Neuron (in vitro differentiated cells): ENCODE measurements at regions not wholly inside any gene's neighbourhood (a gene's known extent, or its start where the extent isn't known, plus 50 kb on each side); places are given as distances from the start of the nearest gene placed in this dataset.
"Not testable (repeated sequence)": the region's sequence is repeated elsewhere in the genome, so short reads cannot be mapped to it uniquely, and the experiment has no call there.

Experiments used
- H2AFZ ChIP-seq: one replicate; pipeline ENCODE4 v1.6.1; 2013; ENCODE audit warnings: low read depth, mild to moderate bottlenecking, inconsistent platforms, low read length, moderate library complexity
- H3K27me3 ChIP-seq: one replicate; pipeline ENCODE4 v1.6.1; 2013; ENCODE audit warnings: low read length; ENCODE audit not compliant: insufficient read depth
- H3K36me3 ChIP-seq: one replicate; pipeline ENCODE4 v1.6.1; 2013; ENCODE audit warnings: low read length; ENCODE audit not compliant: insufficient read depth
- H3K4me1 ChIP-seq: one replicate; pipeline ENCODE4 v1.6.1; 2013; ENCODE audit warnings: low read length; ENCODE audit not compliant: insufficient read depth
- H3K4me3 ChIP-seq: 2 replicates; pipeline ENCODE4 v1.5.1; 2013; ENCODE audit warnings: mild to moderate bottlenecking, low read length, moderate library complexity
- H3K9me3 ChIP-seq: one replicate; pipeline ENCODE4 v1.6.1; 2013; ENCODE audit warnings: low read length

- no peaks in the 10 kb centered on the region for H3K9me3 ChIP-seq
- H3K27me3 ChIP-seq = no peaks in the 10 kb centered on the region
- no peaks in the 10 kb centered on the region for H3K4me1 ChIP-seq
- no peak overlapping the region for H3K4me3 ChIP-seq
- H3K36me3 ChIP-seq = no peaks in the 10 kb centered on the region
- H2AFZ ChIP-seq = no peak overlapping the region
Observed at GRCh38 chr11:82523141-82523540, 210.5 kb downstream of the FAM181B start.

GRCh38 chr11:82521427-82521826 lies 212.2 kb downstream of the FAM181B start:
- H3K27me3 ChIP-seq = no peaks in the 10 kb centered on the region
- no peak overlapping the region for H3K4me3 ChIP-seq
- no peaks in the 10 kb centered on the region for H3K36me3 ChIP-seq
- H3K9me3 ChIP-seq = no peaks in the 10 kb centered on the region
- no peaks in the 10 kb centered on the region for H3K4me1 ChIP-seq
- no peak overlapping the region for H2AFZ ChIP-seq

GRCh38 chr11:82507288-82507687 lies 226.4 kb downstream of the FAM181B start:
- H3K4me1 ChIP-seq = no peaks in the 10 kb centered on the region
- no peaks in the 10 kb centered on the region for H3K9me3 ChIP-seq
- H3K36me3 ChIP-seq = no peaks in the 10 kb centered on the region
- no peaks in the 10 kb centered on the region for H3K27me3 ChIP-seq
- no peak overlapping the region for H3K4me3 ChIP-seq
- no peak overlapping the region for H2AFZ ChIP-seq

- Histone ChIP-seq H3K4me1 (no peaks in the 10 kb centered on the region), H3K9me3 (no peaks in the 10 kb centered on the region), H2AFZ (no peak overlapping the region), H3K27me3 (no peaks in the 10 kb centered on the region), H3K4me3 (no peak overlapping the region), H3K36me3 (no peaks in the 10 kb centered on the region)
Observed at GRCh38 chr11:82505379-82505778, 228.3 kb downstream of the FAM181B start.

GRCh38 chr11:82501174-82501573 lies 232.5 kb downstream of the FAM181B start:
- H3K4me3 ChIP-seq, H3K4me1 ChIP-seq, H3K27me3 ChIP-seq, H3K9me3 ChIP-seq, H2AFZ ChIP-seq, H3K36me3 ChIP-seq: not testable (repeated sequence)

- Histone ChIP-seq H3K4me3 (no peak overlapping the region), H3K27me3 (no peaks in the 10 kb centered on the region), H3K36me3 (no peaks in the 10 kb centered on the region), H2AFZ (no peak overlapping the region), H3K4me1 (no peaks in the 10 kb centered on the region), H3K9me3 (no peaks in the 10 kb centered on the region)
Observed at GRCh38 chr11:82494988-82495432, 238.7 kb downstream of the FAM181B start.

GRCh38 chr11:82474876-82475275 lies 258.8 kb downstream of the FAM181B start:
- Histone ChIP-seq H2AFZ (no peak overlapping the region), H3K4me3 (no peak overlapping the region), H3K27me3 (no peaks in the 10 kb centered on the region), H3K9me3 (no peaks in the 10 kb centered on the region), H3K4me1 (no peaks in the 10 kb centered on the region), H3K36me3 (no peaks in the 10 kb centered on the region)

- Histone ChIP-seq H2AFZ (no peak overlapping the region), H3K9me3 (no peaks in the 10 kb centered on the region), H3K36me3 (no peaks in the 10 kb centered on the region), H3K4me3 (no peak overlapping the region), H3K4me1 (no peaks in the 10 kb centered on the region), H3K27me3 (no peaks in the 10 kb centered on the region)
Observed at GRCh38 chr11:82465481-82465880, 268.2 kb downstream of the FAM181B start.

- H3K9me3 ChIP-seq = no peaks in the 10 kb centered on the region
- no peak overlapping the region for H3K4me3 ChIP-seq
- no peaks in the 10 kb centered on the region for H3K27me3 ChIP-seq
- H3K4me1 ChIP-seq = no peaks in the 10 kb centered on the region
- no peak overlapping the region for H2AFZ ChIP-seq
- H3K36me3 ChIP-seq = no peaks in the 10 kb centered on the region
Observed at GRCh38 chr11:82462608-82463242, 270.9 kb downstream of the FAM181B start.

- Histone ChIP-seq H2AFZ (no peak overlapping the region), H3K4me3 (no peak overlapping the region), H3K9me3 (no peaks in the 10 kb centered on the region), H3K27me3 (no peaks in the 10 kb centered on the region), H3K4me1 (no peaks in the 10 kb centered on the region), H3K36me3 (no peaks in the 10 kb centered on the region)
Observed at GRCh38 chr11:82458761-82459160, 274.9 kb downstream of the FAM181B start.

GRCh38 chr11:82458147-82458546 lies 275.5 kb downstream of the FAM181B start:
- Histone ChIP-seq H2AFZ (no peak overlapping the region), H3K9me3 (no peaks in the 10 kb centered on the region), H3K4me1 (no peaks in the 10 kb centered on the region), H3K27me3 (no peaks in the 10 kb centered on the region), H3K4me3 (no peak overlapping the region), H3K36me3 (no peaks in the 10 kb centered on the region)

- Histone ChIP-seq H3K9me3 (no peaks in the 10 kb centered on the region), H2AFZ (no peak overlapping the region), H3K27me3 (no peaks in the 10 kb centered on the region), H3K4me3 (no peak overlapping the region), H3K4me1 (no peaks in the 10 kb centered on the region), H3K36me3 (no peaks in the 10 kb centered on the region)
Observed at GRCh38 chr11:82450996-82451395, 282.7 kb downstream of the FAM181B start.

- H3K27me3 ChIP-seq = no peaks in the 10 kb centered on the region
- no peaks in the 10 kb centered on the region for H3K9me3 ChIP-seq
- no peaks in the 10 kb centered on the region for H3K36me3 ChIP-seq
- no peak overlapping the region for H2AFZ ChIP-seq
- no peak overlapping the region for H3K4me3 ChIP-seq
- H3K4me1 ChIP-seq = no peaks in the 10 kb centered on the region
Observed at GRCh38 chr11:82406611-82407010, 327.1 kb downstream of the FAM181B start.

- H2AFZ ChIP-seq = no peak overlapping the region
- no peaks in the 10 kb centered on the region for H3K27me3 ChIP-seq
- H3K36me3 ChIP-seq = no peaks in the 10 kb centered on the region
- H3K4me3 ChIP-seq = no peak overlapping the region
- no peaks in the 10 kb centered on the region for H3K9me3 ChIP-seq
- H3K4me1 ChIP-seq = no peaks in the 10 kb centered on the region
Observed at GRCh38 chr11:82405421-82405820, 328.2 kb downstream of the FAM181B start.
